A673 (cell line): ENCODE measurements at regions not wholly inside any gene's neighbourhood (a gene's known extent, or its start where the extent isn't known, plus 50 kb on each side); places are given as distances from the start of the nearest gene placed in this dataset.

Experiments
- BruUV-seq: library from RNA; stranded (reverse); fragments of 400-500 nt; replicated peaks from 2 replicates; lab custom pipeline; 2021; lab: Mats Ljungman, UMichigan
- CTCF ChIA-PET: fragments of 300-600 bp; sonication (Branson Sonifier 250); formaldehyde crosslinking; loops from one replicate; lab custom pipeline; 2022; ENCODE audit warnings: antibody characterized with exemption; lab: Charles Lee
- POLR2A ChIA-PET: fragments of 300-600 bp; sonication (Branson Sonifier 250); formaldehyde crosslinking; loops from one replicate; lab custom pipeline; 2022; ENCODE audit warnings: antibody characterized with exemption; ENCODE audit not compliant: low non-redundant PET; lab: Charles Lee
- DNase-seq: peaks from one replicate; pipeline ENCODE4 v3.0.0-alpha.2; 2015; ENCODE audit warnings: low spot score
- H3K27ac ChIP-seq: fragments of 200-600 bp; sonication (generic); 2 replicates; pipeline ENCODE4 v1.5.1; 2016; ENCODE audit warnings: mixed run types, low read depth, mild to moderate bottlenecking, mixed read lengths, antibody characterized with exemption, low read length; ENCODE audit not compliant: poor library complexity, severe bottlenecking
- H3K27me3 ChIP-seq: fragments of 200-600 bp; sonication (generic); replicated peaks from 2 replicates; pipeline ENCODE4 v1.6.1; 2017; ENCODE audit warnings: mixed run types, low read depth, mild to moderate bottlenecking, mixed read lengths, antibody characterized with exemption, low read length; ENCODE audit not compliant: insufficient read depth, poor library complexity
- H3K36me3 ChIP-seq: fragments of 200-600 bp; sonication (generic); 2 replicates; pipeline ENCODE4 v1.6.1; 2016; ENCODE audit warnings: mixed run types, mild to moderate bottlenecking, mixed read lengths, antibody characterized with exemption, low read length; ENCODE audit not compliant: insufficient read depth, poor library complexity, severe bottlenecking
- H3K4me1 ChIP-seq: fragments of 200-600 bp; sonication (generic); 2 replicates; pipeline ENCODE4 v1.6.1; 2017; ENCODE audit warnings: mixed run types, mild to moderate bottlenecking, mixed read lengths, antibody characterized with exemption, low read length; ENCODE audit not compliant: insufficient read depth, poor library complexity, severe bottlenecking
- H3K4me3 ChIP-seq: fragments of 200-600 bp; sonication (generic); 2 replicates; pipeline ENCODE4 v1.5.1; 2016; ENCODE audit warnings: low read depth, mixed run types, mild to moderate bottlenecking, mixed read lengths, low read length; ENCODE audit not compliant: poor library complexity, severe bottlenecking
- H3K9me3 ChIP-seq: fragments of 200-600 bp; sonication (generic); 2 replicates; pipeline ENCODE4 v1.6.1; 2016; ENCODE audit warnings: mixed run types, low read depth, mild to moderate bottlenecking, mixed read lengths, antibody characterized with exemption, low read length; ENCODE audit not compliant: poor library complexity, severe bottlenecking
- CTCF ChIP-seq: fragments of 300-800, 200-600 bp; sonication (generic); conservative IDR thresholded peaks from 2 replicates; pipeline ENCODE4 v1.5.1; 2017; ENCODE audit warnings: low read depth, mild to moderate bottlenecking, antibody characterized with exemption, low read length, moderate library complexity, mixed read lengths
- EZH2 ChIP-seq: fragments of 200-600 bp; sonication (generic); IDR thresholded peaks from 2 replicates; pipeline ENCODE4 v1.6.1; 2017; ENCODE audit warnings: borderline replicate concordance, low read depth, mild to moderate bottlenecking, mixed read lengths, antibody characterized with exemption, low read length; ENCODE audit not compliant: poor library complexity, severe bottlenecking
- intact Hi-C: fragments of 100-400 bp; cut with micrococcal nuclease; formaldehyde crosslinking; loops from one replicate; pipeline ENCODE4 v1.10.0; 2022; ENCODE audit not compliant: unreplicated experiment

GRCh38 chr19:30637926-30638325 lies 265.7 kb downstream of the ZNF536 start:
- no peaks in the 10 kb centered on the region for H3K36me3 ChIP-seq
- POLR2A ChIA-PET: no interaction called here
- H3K4me3 ChIP-seq: no peak overlapping the region
- no peaks in the 10 kb centered on the region for H3K9me3 ChIP-seq
- intact Hi-C loops: no loop called here
- DNase-seq: no peak
- H3K27me3 ChIP-seq: no peaks in the 10 kb centered on the region
- no TSS peak for BruUV-seq
- CTCF ChIA-PET: no interaction called here
- H3K4me1 ChIP-seq: no peaks in the 10 kb centered on the region
- no peak overlapping the region for H3K27ac ChIP-seq
- TF ChIP-seq CTCF (no peak), EZH2 (no peak)

- no peak overlapping the region for H3K4me3 ChIP-seq
- intact Hi-C loops: no loop called here
- no peaks in the 10 kb centered on the region for H3K4me1 ChIP-seq
- H3K27me3 ChIP-seq: no peaks in the 10 kb centered on the region
- no peaks in the 10 kb centered on the region for H3K36me3 ChIP-seq
- DNase-seq: no peak
- ChIA-PET POLR2A (no interaction called here), CTCF (no interaction called here)
- H3K27ac ChIP-seq: no peak overlapping the region
- no TSS peak for BruUV-seq
- TF ChIP-seq CTCF (no peak), EZH2 (no peak)
- H3K9me3 ChIP-seq: no peaks in the 10 kb centered on the region
These were observed 263.1 kb downstream of the ZNF536 start for GRCh38 chr19:30634996-30635975.

GRCh38 chr19:30634131-30634830 lies 262.1 kb downstream of the ZNF536 start:
- TF ChIP-seq CTCF: no peak
- no peak for TF ChIP-seq EZH2
- Histone ChIP-seq H3K27me3 (no peaks in the 10 kb centered on the region), H3K4me3 (no peak overlapping the region), H3K27ac (no peak overlapping the region), H3K4me1 (no peaks in the 10 kb centered on the region), H3K36me3 (no peaks in the 10 kb centered on the region), H3K9me3 (no peaks in the 10 kb centered on the region)
- intact Hi-C loops: no loop called here
- BruUV-seq: no TSS peak
- CTCF ChIA-PET: no interaction called here
- POLR2A ChIA-PET: no interaction called here
- DNase-seq: no peak
